Endothelial cell of umbilical vein (primary cell): ENCODE measurements at regions not wholly inside any gene's neighbourhood (a gene's known extent, or its start where the extent isn't known, plus 50 kb on each side); places are given as distances from the start of the nearest gene placed in this dataset.

Experiments used
- BruUV-seq: library from RNA; stranded (reverse); fragments of 400-500 nt; replicated peaks from 2 replicates; lab custom pipeline; 2021; lab: Mats Ljungman, UMichigan
- CTCF ChIA-PET: fragments of 300-600, 350-600 bp; sonication (Branson Sonifier 250); formaldehyde crosslinking; loops from one replicate; lab custom pipeline; 2021; ENCODE audit warnings: antibody characterized with exemption, inconsistent platforms; lab: Charles Lee
- POLR2A ChIA-PET: fragments of 300-600, 350-600 bp; sonication (Branson Sonifier 250); formaldehyde crosslinking; loops from one replicate; lab custom pipeline; 2021; ENCODE audit warnings: antibody characterized with exemption, inconsistent platforms; lab: Charles Lee
- DNase-seq: peaks from one replicate; pipeline ENCODE4 v3.0.0-alpha.2; 2011; ENCODE audit warnings: low read depth, low spot score
- FAIRE-seq: peaks from 2 replicates; lab custom pipeline; 2011; peaks lifted over from hg19 to GRCh38; lab: Jason Lieb, UNC
- H2AFZ ChIP-seq: 2 replicates; pipeline ENCODE4 v1.6.0; 2012; ENCODE audit warnings: low read depth, low read length, control low read depth, inconsistent platforms
- H3K27ac ChIP-seq: 2 replicates; pipeline ENCODE4 v1.5.1; 2011; ENCODE audit warnings: low read depth, mild to moderate bottlenecking, control low read depth, low read length, moderate library complexity; ENCODE audit not compliant: insufficient read depth
- H3K27me3 ChIP-seq, 2 experiments: 2 replicates each; pipeline versions ENCODE4 v1.6.0 to v1.6.1; 2011; ENCODE audit warnings: low read length in 2 of 2, mixed read lengths in 1 of 2; ENCODE audit not compliant: control insufficient read depth in 2 of 2, insufficient read depth in 2 of 2
- H3K36me3 ChIP-seq, 2 experiments: 2 replicates in 1 of 2; 3 replicates in 1 of 2; pipeline ENCODE4 v1.5.1; 2011; ENCODE audit warnings: low read length in 2 of 2, mild to moderate bottlenecking in 1 of 2, moderate library complexity in 1 of 2; ENCODE audit not compliant: control insufficient read depth in 2 of 2, insufficient read depth in 2 of 2; ENCODE audit errors: extremely low read depth in 1 of 2
- H3K4me1 ChIP-seq: 3 replicates; pipeline ENCODE4 v1.5.1; 2011; ENCODE audit warnings: mild to moderate bottlenecking, low read length; ENCODE audit not compliant: control insufficient read depth, insufficient read depth; ENCODE audit errors: extremely low read depth
- H3K4me2 ChIP-seq: 2 replicates; pipeline ENCODE4 v1.6.1; 2011; ENCODE audit warnings: low read length, control low read depth, mixed read lengths; ENCODE audit not compliant: insufficient read depth
- H3K4me3 ChIP-seq, 3 experiments: fragments of 200-600 bp in 1 of 3; sonication (generic), shearing (Covaris generic) in 1 of 3; replicated peaks in 1 of 3; 2 replicates each; pipeline ENCODE4 v1.5.1; 2011 to 2016; ENCODE audit warnings: control low read depth in 3 of 3, low read length in 3 of 3, mild to moderate bottlenecking in 2 of 3, inconsistent platforms in 1 of 3, low read depth in 1 of 3, moderate library complexity in 1 of 3; ENCODE audit not compliant: insufficient read depth in 1 of 3
- H3K79me2 ChIP-seq: 2 replicates; pipeline ENCODE4 v1.6.0; 2012; ENCODE audit warnings: low read length, inconsistent platforms; ENCODE audit not compliant: control insufficient read depth, insufficient read depth
- H3K9ac ChIP-seq: replicated peaks from 2 replicates; pipeline ENCODE3; 2011; ENCODE audit warnings: low read length, control low read depth; ENCODE audit not compliant: insufficient read depth; ENCODE audit errors: extremely low read depth
- H3K9me1 ChIP-seq: replicated peaks from 3 replicates; pipeline ENCODE4 v1.6.0; 2011; ENCODE audit warnings: mild to moderate bottlenecking, low read length; ENCODE audit not compliant: control insufficient read depth, insufficient read depth; ENCODE audit errors: extremely low read depth
- H3K9me3 ChIP-seq: replicated peaks from 2 replicates; pipeline ENCODE4 v1.5.1; 2012; ENCODE audit warnings: low read length, inconsistent platforms; ENCODE audit not compliant: control insufficient read depth, insufficient read depth
- H4K20me1 ChIP-seq: replicated peaks from 2 replicates; pipeline ENCODE3; 2011; ENCODE audit warnings: mild to moderate bottlenecking, low read length; ENCODE audit not compliant: control insufficient read depth, insufficient read depth; ENCODE audit errors: extremely low read depth
- EZH2 ChIP-seq: IDR thresholded peaks from 2 replicates; pipeline ENCODE4 v1.6.1; 2012; ENCODE audit warnings: borderline replicate concordance, low read depth, mild to moderate bottlenecking, moderate library complexity, low read length, inconsistent platforms; ENCODE audit not compliant: severe bottlenecking
- FOS ChIP-seq: IDR thresholded peaks from 2 replicates; pipeline ENCODE4 v1.6.1; 2011; ENCODE audit warnings: mild to moderate bottlenecking, low read length, moderate library complexity, borderline replicate concordance; ENCODE audit not compliant: insufficient read depth
- GATA2 ChIP-seq: IDR thresholded peaks from 2 replicates; pipeline ENCODE4 v1.7.0; 2011; ENCODE audit warnings: low read depth, mild to moderate bottlenecking, moderate library complexity, mixed read lengths, low read length; ENCODE audit not compliant: insufficient read length, insufficient read depth
- JUN ChIP-seq: IDR thresholded peaks from 2 replicates; pipeline ENCODE4 v1.6.1; 2011; ENCODE audit warnings: borderline replicate concordance, low read depth; ENCODE audit not compliant: insufficient read length, insufficient read depth
- MYC ChIP-seq: IDR thresholded peaks from one replicate; pipeline ENCODE4 v1.6.1; 2011; ENCODE audit warnings: mild to moderate bottlenecking, low read depth, low read length
- POLR2A ChIP-seq: IDR thresholded peaks from 2 replicates; pipeline ENCODE4 v1.6.1; 2012; ENCODE audit warnings: low read depth, mild to moderate bottlenecking, control low read depth, low read length
- POLR2AphosphoS5 ChIP-seq: IDR thresholded peaks from 2 replicates; pipeline ENCODE4 v1.6.1; 2012; ENCODE audit warnings: low read depth, mild to moderate bottlenecking, control low read depth, low read length, moderate library complexity; ENCODE audit not compliant: insufficient read depth
- dilution Hi-C: fragments of 300-500 bp; cut with MboI; formaldehyde crosslinking; loops from one replicate; pipeline ENCODE4 v1.15.0; 2019; ENCODE audit warnings: low sequenced_read_pairs; ENCODE audit not compliant: extremely low pct_ligation_motif_present
- intact Hi-C: fragments of 100-400 bp; cut with micrococcal nuclease; formaldehyde crosslinking; loops from one replicate; pipeline ENCODE4 v1.10.0; 2022
- TF ChIP-seq, protein P1 (sequence below), 2 donors: IDR thresholded peaks; 1 replicate in 1 of 2; 2 replicates in 1 of 2; pipeline ENCODE4 v1.5.1; 2011; ENCODE audit warnings: low read length in 2 of 2, mild to moderate bottlenecking in 2 of 2, moderate library complexity in 2 of 2, control low read depth in 1 of 2, inconsistent platforms in 1 of 2, low read depth in 1 of 2; ENCODE audit not compliant: insufficient read depth in 1 of 2; ENCODE audit errors: extremely low read depth in 1 of 2
- TF ChIP-seq, protein P2 (sequence below): IDR thresholded peaks from 2 replicates; pipeline ENCODE4 v1.6.1; 2011; ENCODE audit not compliant: insufficient read depth, insufficient read length

GRCh38 chr3:53969086-53969485 is 77.4 kb upstream of the SELENOK start:
- ChIA-PET CTCF (no interaction called here), POLR2A (no interaction called here)
- H3K4me1 ChIP-seq: no peaks in the 10 kb centered on the region
- DNase-seq (no peak), FAIRE-seq (no peak)
- dilution Hi-C loops (no loop called here), intact Hi-C loops (no loop called here)
- no peak overlapping the region for H3K9ac ChIP-seq
- no TSS peak for BruUV-seq
- H3K79me2 ChIP-seq: no peaks in the 10 kb centered on the region
- peaks cover 2% of the 10 kb centered on the region for H3K9me3 ChIP-seq
- no peaks in the 10 kb centered on the region for H3K27me3 ChIP-seq
- no peak overlapping the region for H3K4me2 ChIP-seq
- TF ChIP-seq JUN (no peak), EZH2 (no peak), FOS (no peak), GATA2 (no peak), POLR2A (no peak), MYC (no peak)
- TF ChIP-seq, protein P1, sequence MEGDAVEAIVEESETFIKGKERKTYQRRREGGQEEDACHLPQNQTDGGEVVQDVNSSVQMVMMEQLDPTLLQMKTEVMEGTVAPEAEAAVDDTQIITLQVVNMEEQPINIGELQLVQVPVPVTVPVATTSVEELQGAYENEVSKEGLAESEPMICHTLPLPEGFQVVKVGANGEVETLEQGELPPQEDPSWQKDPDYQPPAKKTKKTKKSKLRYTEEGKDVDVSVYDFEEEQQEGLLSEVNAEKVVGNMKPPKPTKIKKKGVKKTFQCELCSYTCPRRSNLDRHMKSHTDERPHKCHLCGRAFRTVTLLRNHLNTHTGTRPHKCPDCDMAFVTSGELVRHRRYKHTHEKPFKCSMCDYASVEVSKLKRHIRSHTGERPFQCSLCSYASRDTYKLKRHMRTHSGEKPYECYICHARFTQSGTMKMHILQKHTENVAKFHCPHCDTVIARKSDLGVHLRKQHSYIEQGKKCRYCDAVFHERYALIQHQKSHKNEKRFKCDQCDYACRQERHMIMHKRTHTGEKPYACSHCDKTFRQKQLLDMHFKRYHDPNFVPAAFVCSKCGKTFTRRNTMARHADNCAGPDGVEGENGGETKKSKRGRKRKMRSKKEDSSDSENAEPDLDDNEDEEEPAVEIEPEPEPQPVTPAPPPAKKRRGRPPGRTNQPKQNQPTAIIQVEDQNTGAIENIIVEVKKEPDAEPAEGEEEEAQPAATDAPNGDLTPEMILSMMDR (IDR thresholded peaks at IDR 0.05; ENCODE audit: extremely low read depth in 1 of 2, insufficient read depth in 1 of 2, low read depth in 1 of 2, low read length in 2 of 2): no peak
- H3K4me3 ChIP-seq: no peak overlapping the region
- no peaks in the 10 kb centered on the region for H4K20me1 ChIP-seq
- no peak overlapping the region for H2AFZ ChIP-seq
- H3K36me3 ChIP-seq: no peaks in the 10 kb centered on the region
- no peaks in the 10 kb centered on the region for H3K9me1 ChIP-seq
- no peak overlapping the region for H3K27ac ChIP-seq

GRCh38 chr3:53965291-53965690 is 73.6 kb upstream of the SELENOK start:
- Histone ChIP-seq H3K9me1 (no peaks in the 10 kb centered on the region), H3K36me3 (no peaks in the 10 kb centered on the region), H3K9ac (no peak overlapping the region), H2AFZ (no peak overlapping the region), H3K79me2 (no peaks in the 10 kb centered on the region), H3K27ac (no peak overlapping the region), H3K9me3 (peaks cover 2% of the 10 kb centered on the region), H3K4me1 (no peaks in the 10 kb centered on the region), H3K27me3 (no peaks in the 10 kb centered on the region), H4K20me1 (no peaks in the 10 kb centered on the region), H3K4me2 (no peak overlapping the region), H3K4me3 (no peak overlapping the region)
- DNase-seq: no peak
- CTCF ChIA-PET: no interaction called here
- intact Hi-C loops (no loop called here), dilution Hi-C loops (no loop called here)
- FAIRE-seq: no peak
- BruUV-seq: no TSS peak
- POLR2A ChIA-PET: no interaction called here
- TF ChIP-seq JUN: no peak
- TF ChIP-seq GATA2: no peak
- TF ChIP-seq POLR2A: no peak
- TF ChIP-seq EZH2: no peak
- TF ChIP-seq POLR2AphosphoS5: no peak
- no peak for TF ChIP-seq MYC
- TF ChIP-seq, protein P1 (IDR thresholded peaks at IDR 0.05; ENCODE audit: extremely low read depth in 1 of 2, insufficient read depth in 1 of 2, low read depth in 1 of 2, low read length in 2 of 2): no peak
- TF ChIP-seq, protein P2, sequence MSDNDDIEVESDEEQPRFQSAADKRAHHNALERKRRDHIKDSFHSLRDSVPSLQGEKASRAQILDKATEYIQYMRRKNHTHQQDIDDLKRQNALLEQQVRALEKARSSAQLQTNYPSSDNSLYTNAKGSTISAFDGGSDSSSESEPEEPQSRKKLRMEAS: no peak
